Upper lobe of left lung (tissue), 6 donors: ENCODE measurements at regions not wholly inside any gene's neighbourhood (a gene's known extent, or its start where the extent isn't known, plus 50 kb on each side); places are given as distances from the start of the nearest gene placed in this dataset.

Source experiments
- ATAC-seq, 2 donors: fragments of 200-7000 bp; cut with Tn5 transposase; one replicate each; pipeline ENCODE4 v1.9.1; 2022; ENCODE audit warnings: mild to moderate bottlenecking in 2 of 2, moderate library complexity in 2 of 2; ENCODE audit not compliant: low FRiP score in 2 of 2
- DNase-seq, 2 donors: peaks; one replicate each; pipeline ENCODE4 v3.0.0-alpha.2; 2019 to 2020
- H3K27ac ChIP-seq, 4 donors: fragments of 200-600 bp; sonication (generic); one replicate each; pipeline ENCODE4 v1.5.1; 2016 to 2019
- H3K27me3 ChIP-seq, 4 donors: fragments of 200-600 bp; sonication (generic); one replicate each; pipeline ENCODE4 v1.5.1; 2017 to 2019
- H3K36me3 ChIP-seq, 4 donors: fragments of 200-600 bp; sonication (generic); one replicate each; pipeline ENCODE4 v1.5.1; 2016 to 2019
- H3K4me1 ChIP-seq, 4 donors: fragments of 200-600 bp; sonication (generic); one replicate each; pipeline ENCODE4 v1.5.1; 2018 to 2019
- H3K4me3 ChIP-seq, 4 donors: fragments of 200-600 bp; sonication (generic); one replicate each; pipeline ENCODE4 v1.5.1; 2017 to 2019; ENCODE audit warnings: mild to moderate bottlenecking in 2 of 4, moderate library complexity in 1 of 4
- H3K9me3 ChIP-seq, 4 donors: fragments of 200-600 bp; sonication (generic); one replicate each; pipeline ENCODE4 v1.5.1; 2018 to 2019
- EP300 ChIP-seq, 4 donors: sonication (generic); formaldehyde crosslinking; IDR thresholded peaks; one replicate each; pipeline ENCODE4 v1.5.1; 2017; ENCODE audit warnings: antibody characterized with exemption in 4 of 4, control low read depth in 2 of 4
- POLR2A ChIP-seq, 4 donors: fragments of 450-650 bp; IDR thresholded peaks; one replicate each; pipeline ENCODE4 v1.5.1; 2016 to 2017; ENCODE audit warnings: antibody characterized with exemption in 4 of 4, mild to moderate bottlenecking in 2 of 4
- POLR2AphosphoS5 ChIP-seq, 2 donors: sonication (generic); formaldehyde crosslinking; IDR thresholded peaks; one replicate each; pipeline ENCODE4 v1.5.1; 2017; ENCODE audit warnings: antibody characterized with exemption in 2 of 2
- WGBS, 2 donors: methylation state at CpG; one replicate each; pipeline ENCODE4 v1.1.5; 2017 to 2018; 5-methylcytosine and 5-hydroxymethylcytosine counted together
- TF ChIP-seq, protein P1 (sequence below), 6 experiments: fragments of 450-650 bp in 4 of 6; fragments of 200-600 bp in 2 of 6; sonication (generic) in 2 of 6; IDR thresholded peaks; one replicate each; pipeline ENCODE4 v1.5.1; 2016 to 2019; ENCODE audit warnings: antibody characterized with exemption in 6 of 6
- donor health status: DM: no; HTN: no; CAD: no; lungs with moderate emphysema.
- donor health status: DM: no; HTN: yes; CAD: no; lungs with severe emphysema.

DNA sequence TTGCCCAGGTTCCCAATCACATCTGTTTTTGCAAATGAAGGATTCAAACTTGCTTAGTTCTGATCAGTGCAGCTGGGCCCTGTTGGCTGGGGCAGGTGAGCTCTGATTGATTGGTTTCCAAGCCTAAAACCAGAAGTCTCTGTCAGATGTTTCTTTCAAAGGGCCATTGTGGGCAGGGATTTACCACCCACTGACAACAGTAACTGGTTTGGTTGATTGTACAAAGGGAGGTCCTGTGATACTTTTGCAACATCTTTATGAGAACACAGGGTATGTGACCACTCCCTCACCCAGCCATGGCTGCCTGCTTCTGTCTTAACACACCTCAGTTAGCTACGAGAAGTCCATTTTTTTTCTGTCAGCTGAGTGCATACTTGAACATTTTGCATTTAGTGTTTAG, 184.1 kb downstream of the FLRT2 start:
- no peak overlapping the region for H3K4me3 ChIP-seq
- ATAC-seq (no peak), DNase-seq (no peak)
- TF ChIP-seq, protein P1, sequence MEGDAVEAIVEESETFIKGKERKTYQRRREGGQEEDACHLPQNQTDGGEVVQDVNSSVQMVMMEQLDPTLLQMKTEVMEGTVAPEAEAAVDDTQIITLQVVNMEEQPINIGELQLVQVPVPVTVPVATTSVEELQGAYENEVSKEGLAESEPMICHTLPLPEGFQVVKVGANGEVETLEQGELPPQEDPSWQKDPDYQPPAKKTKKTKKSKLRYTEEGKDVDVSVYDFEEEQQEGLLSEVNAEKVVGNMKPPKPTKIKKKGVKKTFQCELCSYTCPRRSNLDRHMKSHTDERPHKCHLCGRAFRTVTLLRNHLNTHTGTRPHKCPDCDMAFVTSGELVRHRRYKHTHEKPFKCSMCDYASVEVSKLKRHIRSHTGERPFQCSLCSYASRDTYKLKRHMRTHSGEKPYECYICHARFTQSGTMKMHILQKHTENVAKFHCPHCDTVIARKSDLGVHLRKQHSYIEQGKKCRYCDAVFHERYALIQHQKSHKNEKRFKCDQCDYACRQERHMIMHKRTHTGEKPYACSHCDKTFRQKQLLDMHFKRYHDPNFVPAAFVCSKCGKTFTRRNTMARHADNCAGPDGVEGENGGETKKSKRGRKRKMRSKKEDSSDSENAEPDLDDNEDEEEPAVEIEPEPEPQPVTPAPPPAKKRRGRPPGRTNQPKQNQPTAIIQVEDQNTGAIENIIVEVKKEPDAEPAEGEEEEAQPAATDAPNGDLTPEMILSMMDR (IDR thresholded peaks at IDR 0.05), result no peak
- TF ChIP-seq POLR2A (IDR thresholded peaks at IDR 0.05), result no peak
- 73 to 88% methylated on average over 1 of the region's 1 CpG for WGBS, 2 donors
- H3K27ac ChIP-seq, result no peak overlapping the region
- H3K36me3 ChIP-seq, result no peaks in the 10 kb centered on the region
- no peaks in the 10 kb centered on the region for H3K9me3 ChIP-seq
- no peaks in the 10 kb centered on the region for H3K4me1 ChIP-seq
- no peaks in the 10 kb centered on the region for H3K27me3 ChIP-seq

DNA sequence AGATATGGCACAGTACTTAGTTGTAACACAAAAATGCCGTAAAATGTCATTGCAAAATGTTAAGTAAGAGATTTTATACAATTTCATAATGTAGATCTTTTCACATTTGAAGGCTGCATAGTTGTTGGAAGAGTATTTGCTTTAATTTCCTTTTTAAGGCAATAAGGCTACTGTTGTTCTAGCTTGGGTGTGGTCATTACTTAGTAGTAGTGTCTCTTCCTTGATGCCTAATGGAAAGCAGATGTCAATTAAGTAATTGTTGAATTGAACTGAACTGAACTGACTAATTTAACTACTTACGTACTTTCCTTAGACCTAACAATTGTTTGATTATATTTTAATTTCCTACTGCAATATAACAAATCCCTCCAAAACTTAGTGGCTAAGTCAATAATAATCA, 181.7 kb downstream of the FLRT2 start:
- H3K36me3 ChIP-seq, result no peaks in the 10 kb centered on the region
- TF ChIP-seq EP300 (IDR thresholded peaks at IDR 0.05) (no peak), POLR2AphosphoS5 (IDR thresholded peaks at IDR 0.05) (no peak), POLR2A (IDR thresholded peaks at IDR 0.05) (no peak)
- TF ChIP-seq, protein P1 (IDR thresholded peaks at IDR 0.05), result no peak
- DNase-seq (no peak), ATAC-seq (peak in 1 of 2 donors; percentile 65)
- H3K9me3 ChIP-seq, result no peaks in the 10 kb centered on the region
- 83 to 86% methylated on average over 2 of the region's 2 CpGs for WGBS, 2 donors
- no peak overlapping the region for H3K27ac ChIP-seq
- H3K27me3 ChIP-seq, result no peaks in the 10 kb centered on the region
- no peak overlapping the region for H3K4me3 ChIP-seq
- H3K4me1 ChIP-seq, result no peaks in the 10 kb centered on the region
